HepG2 (cell line): ENCODE measurements at regions not wholly inside any gene's neighbourhood (a gene's known extent, or its start where the extent isn't known, plus 50 kb on each side); places are given as distances from the start of the nearest gene placed in this dataset.
A peak's percentile ranks its signal among the peaks of the same experiment; 100 is the strongest.

Source experiments
- ATAC-seq: fragments of 200-7000 bp; cut with Tn5 transposase; 3 replicates; pipeline ENCODE4 v1.9.1; 2020; ENCODE audit warnings: mild to moderate bottlenecking, moderate library complexity
- BruUV-seq: library from RNA; stranded (reverse); fragments of 400-500 nt; replicated peaks from 2 replicates; lab custom pipeline; 2021; lab: Mats Ljungman, UMichigan
- CTCF ChIA-PET: fragments of 300-600 bp; formaldehyde crosslinking; extraction: SDS; loops from one replicate; lab custom pipeline; 2021; ENCODE audit warnings: low total read pairs, inconsistent platforms, low intra/inter-chr PET ratio; lab: Yijun Ruan, JAX
- POLR2A ChIA-PET: fragments of 350-600 bp; sonication (Branson Sonifier 250); formaldehyde crosslinking; loops from one replicate; lab custom pipeline; 2020; ENCODE audit warnings: antibody characterized with exemption, inconsistent platforms; lab: Yijun Ruan, JAX
- DNase-seq: peaks from one replicate; pipeline ENCODE4 v3.0.0-alpha.2; 2015; ENCODE audit warnings: low spot score
- FAIRE-seq: peaks from 3 replicates; lab custom pipeline; 2011; peaks lifted over from hg19 to GRCh38; lab: Jason Lieb, UNC
- H2AFZ ChIP-seq: one replicate; pipeline ENCODE4 v1.6.1; 2011; ENCODE audit warnings: low read length, inconsistent platforms
- H3K27ac ChIP-seq: fragments of 300-600 bp; 3 replicates; pipeline ENCODE4 v1.8.0; 2011; ENCODE audit warnings: mixed run types, mild to moderate bottlenecking, mixed read lengths, low read length, inconsistent platforms; ENCODE audit not compliant: insufficient read depth; ENCODE audit errors: extremely low read length
- H3K27me3 ChIP-seq, 2 experiments: fragments of 200-600 bp in 1 of 2; 2 replicates in 1 of 2; 3 replicates in 1 of 2; pipeline versions ENCODE4 v1.6.0 to v1.8.0; 2011; ENCODE audit warnings: low read length in 2 of 2, mild to moderate bottlenecking in 2 of 2, moderate library complexity in 2 of 2, inconsistent platforms in 1 of 2; ENCODE audit not compliant: insufficient read depth in 2 of 2, control insufficient read depth in 1 of 2
- H3K36me3 ChIP-seq, 2 experiments: fragments of 200-600 bp in 1 of 2; replicated peaks in 1 of 2; 2 replicates in 1 of 2; 3 replicates in 1 of 2; pipeline versions ENCODE4 v1.5.1 to v1.8.0; 2011; ENCODE audit warnings: low read length in 2 of 2, inconsistent platforms in 1 of 2; ENCODE audit not compliant: insufficient read depth in 2 of 2, control insufficient read depth in 1 of 2
- H3K4me1 ChIP-seq: 2 replicates; pipeline ENCODE4 v1.5.1; 2012; ENCODE audit warnings: low read length, inconsistent platforms; ENCODE audit not compliant: insufficient read depth
- H3K4me2 ChIP-seq: 2 replicates; pipeline ENCODE4 v1.6.0; 2011; ENCODE audit warnings: low read depth, low read length, inconsistent platforms
- H3K4me3 ChIP-seq, 3 experiments: fragments of 200-600 bp in 1 of 3; sonication (generic), shearing (Covaris generic) in 1 of 3; replicated peaks in 1 of 3; 2 replicates each; pipeline ENCODE4 v1.5.1; 2011 to 2016; ENCODE audit warnings: low read length in 3 of 3, inconsistent platforms in 2 of 3, low read depth in 2 of 3, mild to moderate bottlenecking in 2 of 3, control low read depth in 1 of 3, mixed read lengths in 1 of 3; ENCODE audit not compliant: insufficient read depth in 1 of 3
- H3K79me2 ChIP-seq: one replicate; pipeline ENCODE4 v1.6.1; 2011; ENCODE audit warnings: low read length, inconsistent platforms; ENCODE audit not compliant: insufficient read depth
- H3K9ac ChIP-seq: 2 replicates; pipeline ENCODE4 v1.6.0; 2011; ENCODE audit warnings: mild to moderate bottlenecking, low read depth, low read length, inconsistent platforms; ENCODE audit not compliant: insufficient read depth
- H3K9me3 ChIP-seq: 2 replicates; pipeline ENCODE4 v1.5.1; 2012; ENCODE audit warnings: mild to moderate bottlenecking, low read length
- H4K20me1 ChIP-seq: 2 replicates; pipeline ENCODE4 v1.6.0; 2011; ENCODE audit warnings: inconsistent platforms, mild to moderate bottlenecking, low read length, moderate library complexity; ENCODE audit not compliant: insufficient read depth
- CEBPG ChIP-seq: IDR thresholded peaks from 2 replicates; pipeline ENCODE4 v1.6.1; 2016
- CHCHD3 ChIP-seq: sonication (generic); formaldehyde crosslinking; IDR thresholded peaks from 2 replicates; pipeline ENCODE4 v1.8.0; 2022; ENCODE audit warnings: mild to moderate bottlenecking, missing genetic modification reagents, moderate library complexity
- MED8 ChIP-seq: sonication (generic); formaldehyde crosslinking; IDR thresholded peaks from 2 replicates; pipeline ENCODE4 v1.8.1; 2023; ENCODE audit warnings: mild to moderate bottlenecking, missing genetic modification reagents; ENCODE audit not compliant: insufficient replicate concordance
- NFYB ChIP-seq: sonication (generic); formaldehyde crosslinking; IDR thresholded peaks from 2 replicates; pipeline ENCODE4 v1.4.0; 2020; ENCODE audit warnings: missing genetic modification reagents
- PHF21A ChIP-seq: sonication (generic); formaldehyde crosslinking; IDR thresholded peaks from 2 replicates; pipeline ENCODE4 v1.5.0; 2020; ENCODE audit warnings: mild to moderate bottlenecking, missing genetic modification reagents
- SAP130 ChIP-seq: IDR thresholded peaks from 2 replicates; pipeline ENCODE4 v1.6.1; 2016; ENCODE audit warnings: low read depth
- ZNF124 ChIP-seq: sonication (generic); formaldehyde crosslinking; IDR thresholded peaks from 2 replicates; pipeline ENCODE4 v1.4.0; 2020; ENCODE audit warnings: missing genetic modification reagents
- ZNF292 ChIP-seq: sonication (generic); formaldehyde crosslinking; IDR thresholded peaks from 2 replicates; pipeline ENCODE4 v1.8.1; 2022; ENCODE audit warnings: mild to moderate bottlenecking, low read depth, missing genetic modification reagents, borderline replicate concordance
- ZSCAN21 ChIP-seq: sonication (generic); formaldehyde crosslinking; IDR thresholded peaks from 2 replicates; pipeline ENCODE4 v1.8.0; 2022; ENCODE audit warnings: mild to moderate bottlenecking, missing genetic modification reagents, moderate library complexity, borderline replicate concordance
- WGBS: methylation state at CpG from one replicate; pipeline ENCODE4 v1.1.6; 2017; ENCODE audit warnings: low lambda C conversion rate; 5-methylcytosine and 5-hydroxymethylcytosine counted together
- in situ Hi-C: cut with HindIII; loops from 2 replicates; pipeline ENCODE4 v1.10.0; 2017; ENCODE audit warnings: low pct_unique_long_range_greater_than_20kb; ENCODE audit not compliant: extremely low pct_ligation_motif_present
- intact Hi-C: fragments of 100-400 bp; cut with micrococcal nuclease; formaldehyde crosslinking; loops from one replicate; pipeline ENCODE4 v1.10.0; 2022; ENCODE audit not compliant: unreplicated experiment
- TF ChIP-seq, protein P1 (sequence below): sonication (generic); IDR thresholded peaks from 2 replicates; pipeline ENCODE4 v1.6.1; 2016; ENCODE audit warnings: low read depth, borderline replicate concordance
- TF ChIP-seq, protein P2 (sequence below): sonication (generic); formaldehyde crosslinking; IDR thresholded peaks from 2 replicates; pipeline ENCODE4 v1.8.0; 2022; ENCODE audit warnings: missing genetic modification reagents, mild to moderate bottlenecking, moderate library complexity, borderline replicate concordance

GRCh38 chr18:22285361-22286140 is 116.2 kb downstream of the GATA6 start:
- in situ Hi-C loops: no loop called here
- Histone ChIP-seq H3K4me2 (no peak overlapping the region), H4K20me1 (no peaks in the 10 kb centered on the region), H3K9ac (no peak overlapping the region), H3K27me3 (no peaks in the 10 kb centered on the region; a peak in 1 of 5 replicates), H3K79me2 (no peaks in the 10 kb centered on the region), H3K4me1 (peaks cover 30% of the 10 kb centered on the region), H2AFZ (no peak overlapping the region), H3K4me3 (no peak overlapping the region), H3K27ac (no peak overlapping the region), H3K36me3 (no peaks in the 10 kb centered on the region), H3K9me3 (no peaks in the 10 kb centered on the region)
- FAIRE-seq (no peak), ATAC-seq (no peak), DNase-seq (peak; percentile 47)
- CTCF ChIA-PET: no interaction called here
- TF ChIP-seq, protein P1, sequence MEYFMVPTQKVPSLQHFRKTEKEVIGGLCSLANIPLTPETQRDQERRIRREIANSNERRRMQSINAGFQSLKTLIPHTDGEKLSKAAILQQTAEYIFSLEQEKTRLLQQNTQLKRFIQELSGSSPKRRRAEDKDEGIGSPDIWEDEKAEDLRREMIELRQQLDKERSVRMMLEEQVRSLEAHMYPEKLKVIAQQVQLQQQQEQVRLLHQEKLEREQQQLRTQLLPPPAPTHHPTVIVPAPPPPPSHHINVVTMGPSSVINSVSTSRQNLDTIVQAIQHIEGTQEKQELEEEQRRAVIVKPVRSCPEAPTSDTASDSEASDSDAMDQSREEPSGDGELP: no peak
- TF ChIP-seq CEBPG (CRISPR knock-in tag): 0 out of 2 replicates have a peak, but pooled peaks have one; percentile 26
- 52% methylated on average over 3 of the region's 3 CpGs for WGBS
- intact Hi-C loops: loop anchor here (10.0 kb wide), 1 partner anchor 111 kb away; no protein-coding TSS in a partner anchor
- BruUV-seq: no TSS peak
- POLR2A ChIA-PET: no interaction called here

- ATAC-seq: no peak
- no peaks in the 10 kb centered on the region for H3K79me2 ChIP-seq
- DNase-seq: no peak
- in situ Hi-C loops: no loop called here
- BruUV-seq: no TSS peak
- H3K36me3 ChIP-seq: no peaks in the 10 kb centered on the region
- H2AFZ ChIP-seq: no peak overlapping the region
- ChIA-PET CTCF (no interaction called here), POLR2A (no interaction called here)
- no peak overlapping the region for H3K27ac ChIP-seq
- H3K9me3 ChIP-seq: no peaks in the 10 kb centered on the region
- intact Hi-C loops: loop anchor here (10.0 kb wide), 1 partner anchor 110 kb away; no protein-coding TSS in a partner anchor
- no peak overlapping the region for H3K4me3 ChIP-seq
- no peak for FAIRE-seq
- H3K27me3 ChIP-seq: no peaks in the 10 kb centered on the region; a peak in 1 of 5 replicates
- peaks cover 30% of the 10 kb centered on the region for H3K4me1 ChIP-seq
- H3K9ac ChIP-seq: no peak overlapping the region
- no peak overlapping the region for H3K4me2 ChIP-seq
- H4K20me1 ChIP-seq: no peaks in the 10 kb centered on the region
- 32% methylated on average over 3 of the region's 3 CpGs for WGBS
- TF ChIP-seq ZNF292 (CRISPR knock-in tag) (no peak), SAP130 (CRISPR knock-in tag) (no peak), PHF21A (CRISPR knock-in tag) (no peak), ZSCAN21 (CRISPR knock-in tag) (no peak), MED8 (no peak), NFYB (no peak), ZNF124 (CRISPR knock-in tag) (no peak), CHCHD3 (CRISPR knock-in tag) (no peak)
- TF ChIP-seq, protein P2, sequence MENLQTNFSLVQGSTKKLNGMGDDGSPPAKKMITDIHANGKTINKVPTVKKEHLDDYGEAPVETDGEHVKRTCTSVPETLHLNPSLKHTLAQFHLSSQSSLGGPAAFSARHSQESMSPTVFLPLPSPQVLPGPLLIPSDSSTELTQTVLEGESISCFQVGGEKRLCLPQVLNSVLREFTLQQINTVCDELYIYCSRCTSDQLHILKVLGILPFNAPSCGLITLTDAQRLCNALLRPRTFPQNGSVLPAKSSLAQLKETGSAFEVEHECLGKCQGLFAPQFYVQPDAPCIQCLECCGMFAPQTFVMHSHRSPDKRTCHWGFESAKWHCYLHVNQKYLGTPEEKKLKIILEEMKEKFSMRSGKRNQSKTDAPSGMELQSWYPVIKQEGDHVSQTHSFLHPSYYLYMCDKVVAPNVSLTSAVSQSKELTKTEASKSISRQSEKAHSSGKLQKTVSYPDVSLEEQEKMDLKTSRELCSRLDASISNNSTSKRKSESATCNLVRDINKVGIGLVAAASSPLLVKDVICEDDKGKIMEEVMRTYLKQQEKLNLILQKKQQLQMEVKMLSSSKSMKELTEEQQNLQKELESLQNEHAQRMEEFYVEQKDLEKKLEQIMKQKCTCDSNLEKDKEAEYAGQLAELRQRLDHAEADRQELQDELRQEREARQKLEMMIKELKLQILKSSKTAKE: no peak
- TF ChIP-seq, all 625 proteins: peak for 0
Measured at GRCh38 chr18:22284581-22285360, 115.4 kb downstream of the GATA6 start.
